Lung (tissue), 11 donors: ENCODE measurements at regions not wholly inside any gene's neighbourhood (a gene's known extent, or its start where the extent isn't known, plus 50 kb on each side); places are given as distances from the start of the nearest gene placed in this dataset.

Experiments
- ATAC-seq: fragments of 200-7000 bp; cut with Tn5 transposase; one replicate; pipeline ENCODE4 v1.9.1; 2020; ENCODE audit warnings: moderate number of reproducible peaks; ENCODE audit not compliant: insufficient read depth, low FRiP score
- DNase-seq, 3 donors: peaks; one replicate each; pipeline ENCODE4 v3.0.0-alpha.2; 2013 to 2017
- H3K27ac ChIP-seq, 2 donors: one replicate each; pipeline ENCODE4 v1.5.1; 2013; ENCODE audit warnings: mild to moderate bottlenecking in 2 of 2, moderate library complexity in 2 of 2, control low read depth in 1 of 2, inconsistent platforms in 1 of 2, low read depth in 1 of 2, low read length in 1 of 2
- H3K27me3 ChIP-seq, 3 donors: one replicate each; pipeline ENCODE4 v1.5.1; 2013; ENCODE audit warnings: low read length in 2 of 3; ENCODE audit not compliant: control insufficient read depth in 3 of 3, insufficient read depth in 3 of 3
- H3K36me3 ChIP-seq, 4 donors: one replicate each; pipeline ENCODE4 v1.5.1; 2013; ENCODE audit warnings: low read length in 4 of 4, mild to moderate bottlenecking in 1 of 4, moderate library complexity in 1 of 4; ENCODE audit not compliant: control insufficient read depth in 4 of 4, insufficient read depth in 4 of 4
- H3K4me1 ChIP-seq, 5 donors: one replicate each; pipeline ENCODE4 v1.5.1; 2013; ENCODE audit warnings: low read length in 5 of 5, mild to moderate bottlenecking in 2 of 5, moderate library complexity in 1 of 5; ENCODE audit not compliant: control insufficient read depth in 5 of 5, insufficient read depth in 5 of 5
- H3K4me3 ChIP-seq: one replicate; pipeline ENCODE4 v1.5.1; 2013; ENCODE audit warnings: mild to moderate bottlenecking, control low read depth, moderate library complexity
- H3K9ac ChIP-seq, 2 donors: one replicate each; pipeline ENCODE4 v1.5.1; 2013; ENCODE audit warnings: low read length in 2 of 2, control low read depth in 1 of 2; ENCODE audit not compliant: insufficient read depth in 1 of 2
- H3K9me3 ChIP-seq, 4 donors: one replicate each; pipeline ENCODE4 v1.5.1; 2013; ENCODE audit warnings: low read length in 3 of 4, mild to moderate bottlenecking in 1 of 4, moderate library complexity in 1 of 4; ENCODE audit not compliant: control insufficient read depth in 4 of 4, insufficient read depth in 3 of 4
- WGBS, 2 donors: extraction: QIAGEN DNeasy Blood & Tissue Kit; methylation state at CpG; one replicate each; pipeline ENCODE4 v1.1.7; 2013; 5-methylcytosine and 5-hydroxymethylcytosine counted together
- TF ChIP-seq, protein P1 (sequence below): IDR thresholded peaks from 2 replicates; pipeline ENCODE4 v1.5.1; 2012; ENCODE audit warnings: mild to moderate bottlenecking; ENCODE audit errors: control extremely low read depth, extremely low read depth
- donor health status: control.
- donor health status: control.
- donor health status: Bipolar disorder and iron deficiency.
- donor health status: healthy.
- donor health status: DM: yes; HTN: yes; CAD: no.

DNA sequence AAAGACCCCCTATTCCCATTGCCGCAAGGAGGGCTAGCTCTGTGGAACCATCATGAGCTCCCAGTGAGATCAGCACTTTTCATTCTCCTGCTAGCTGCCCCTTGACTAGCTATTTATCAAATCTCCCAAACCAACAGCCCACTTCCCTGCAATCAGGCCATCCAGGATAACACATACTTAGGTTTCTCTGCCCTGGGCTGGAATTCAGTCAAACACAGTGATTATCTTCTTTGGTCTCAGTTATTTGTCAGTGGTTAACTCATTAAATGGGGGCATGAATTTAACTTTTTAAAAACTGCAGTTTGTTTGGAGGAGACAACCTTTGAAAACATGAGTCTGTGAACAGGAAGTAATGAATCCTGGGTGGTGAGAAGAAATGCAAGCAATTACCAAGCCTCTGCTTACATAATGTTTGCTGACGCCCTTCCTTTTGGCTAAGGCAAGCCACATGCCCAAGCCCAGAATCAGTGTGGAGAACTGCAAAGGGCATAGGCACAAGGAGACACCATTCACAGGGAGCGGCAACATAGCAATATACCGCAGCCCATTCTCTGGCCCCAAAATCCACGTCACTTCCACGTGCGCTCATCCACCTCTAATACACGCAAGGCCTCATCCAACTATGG lies 275.0 kb downstream of the DRD1 start:
- Histone ChIP-seq H3K36me3 (no peaks in the 10 kb centered on the region), H3K9me3 (no peaks in the 10 kb centered on the region), H3K9ac (no peak overlapping the region), H3K27me3 (no peaks in the 10 kb centered on the region), H3K4me1 (peaks cover 0 to 8% (median 0%) of the 10 kb centered on the region in 5 donors), H3K27ac (no peak overlapping the region), H3K4me3 (no peak overlapping the region)
- 89 to 92% methylated on average over 8 of the region's 8 CpGs for WGBS, 2 donors
- ATAC-seq (no peak), DNase-seq (no peak)
- TF ChIP-seq, protein P1, sequence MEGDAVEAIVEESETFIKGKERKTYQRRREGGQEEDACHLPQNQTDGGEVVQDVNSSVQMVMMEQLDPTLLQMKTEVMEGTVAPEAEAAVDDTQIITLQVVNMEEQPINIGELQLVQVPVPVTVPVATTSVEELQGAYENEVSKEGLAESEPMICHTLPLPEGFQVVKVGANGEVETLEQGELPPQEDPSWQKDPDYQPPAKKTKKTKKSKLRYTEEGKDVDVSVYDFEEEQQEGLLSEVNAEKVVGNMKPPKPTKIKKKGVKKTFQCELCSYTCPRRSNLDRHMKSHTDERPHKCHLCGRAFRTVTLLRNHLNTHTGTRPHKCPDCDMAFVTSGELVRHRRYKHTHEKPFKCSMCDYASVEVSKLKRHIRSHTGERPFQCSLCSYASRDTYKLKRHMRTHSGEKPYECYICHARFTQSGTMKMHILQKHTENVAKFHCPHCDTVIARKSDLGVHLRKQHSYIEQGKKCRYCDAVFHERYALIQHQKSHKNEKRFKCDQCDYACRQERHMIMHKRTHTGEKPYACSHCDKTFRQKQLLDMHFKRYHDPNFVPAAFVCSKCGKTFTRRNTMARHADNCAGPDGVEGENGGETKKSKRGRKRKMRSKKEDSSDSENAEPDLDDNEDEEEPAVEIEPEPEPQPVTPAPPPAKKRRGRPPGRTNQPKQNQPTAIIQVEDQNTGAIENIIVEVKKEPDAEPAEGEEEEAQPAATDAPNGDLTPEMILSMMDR, result no peak

DNA sequence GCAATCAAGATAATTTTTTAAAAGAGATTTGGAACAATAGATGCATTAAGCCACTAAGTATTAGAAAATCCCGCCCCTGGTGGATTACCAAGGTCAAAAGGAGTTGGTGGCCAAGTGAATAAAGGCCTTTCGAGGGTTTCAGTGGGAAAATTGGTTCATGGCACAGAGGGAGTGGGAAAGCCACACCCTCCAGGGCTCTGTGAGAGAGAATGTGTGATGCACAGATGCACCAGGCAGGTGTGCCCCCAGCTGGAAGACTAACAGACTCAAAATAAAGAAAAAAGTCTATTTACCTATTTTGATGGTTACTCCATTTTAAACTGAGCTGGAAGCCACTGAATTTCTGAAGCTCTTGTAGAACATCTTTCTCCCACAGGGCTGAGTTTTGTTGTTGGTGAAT lies 278.0 kb downstream of the DRD1 start:
- ATAC-seq (no peak), DNase-seq (no peak)
- TF ChIP-seq, protein P1, result no peak
- H3K27me3 ChIP-seq, result no peaks in the 10 kb centered on the region
- no peak overlapping the region for H3K27ac ChIP-seq
- WGBS, 2 donors, result 63 to 86% methylated on average over 2 of the region's 2 CpGs
- H3K4me1 ChIP-seq, result peaks cover 0 to 8% (median 0%) of the 10 kb centered on the region in 5 donors
- no peaks in the 10 kb centered on the region for H3K36me3 ChIP-seq
- H3K9ac ChIP-seq, result no peak overlapping the region
- no peaks in the 10 kb centered on the region for H3K9me3 ChIP-seq
- no peak overlapping the region for H3K4me3 ChIP-seq

DNA sequence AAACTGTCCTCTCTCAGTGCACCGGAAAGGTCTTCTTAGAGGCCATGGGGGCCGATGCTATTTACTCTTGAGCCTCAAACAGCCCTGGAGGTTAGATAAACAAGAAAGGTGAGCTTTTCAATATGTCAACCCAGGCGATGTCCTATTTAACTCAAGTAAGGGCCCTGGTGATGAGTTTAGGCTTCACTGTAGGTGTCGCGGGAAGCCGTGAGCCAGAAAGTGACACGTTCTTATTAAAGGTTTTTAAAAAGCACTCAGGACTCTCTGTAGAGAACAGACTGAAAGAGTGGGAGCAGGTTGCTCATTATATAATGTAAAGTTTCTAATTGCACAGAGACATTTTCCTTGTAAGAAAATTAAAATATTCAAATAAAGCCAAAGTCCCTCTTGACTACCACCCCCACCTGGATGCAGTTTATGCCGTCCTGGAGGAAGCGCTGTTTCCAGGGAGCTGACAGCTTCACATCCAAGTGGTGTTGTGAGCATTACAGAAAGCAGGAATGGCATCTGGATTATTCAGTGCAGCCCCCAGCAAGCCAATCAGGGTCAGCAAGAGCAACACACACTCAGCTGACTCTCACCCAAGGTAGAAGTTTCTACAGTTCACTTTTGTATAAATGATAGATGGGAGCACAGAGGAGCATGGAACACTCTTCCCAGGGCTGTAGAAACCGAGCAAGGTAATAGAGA lies 280.3 kb downstream of the DRD1 start:
- TF ChIP-seq, protein P1, result no peak
- Histone ChIP-seq H3K36me3 (no peaks in the 10 kb centered on the region), H3K9ac (no peak overlapping the region), H3K27ac (no peak overlapping the region), H3K4me3 (no peak overlapping the region), H3K4me1 (peaks cover 0 to 8% (median 0%) of the 10 kb centered on the region in 5 donors), H3K27me3 (no peaks in the 10 kb centered on the region), H3K9me3 (peaks cover 0 to under 1% (median 0%) of the 10 kb centered on the region in 4 donors)
- no peak for DNase-seq
- WGBS, 2 donors, result 63 to 73% methylated on average over 10 of the region's 10 CpGs
- no peak for ATAC-seq
